GM12891 (cell line): ENCODE measurements at regions not wholly inside any gene's neighbourhood (a gene's known extent, or its start where the extent isn't known, plus 50 kb on each side); places are given as distances from the start of the nearest gene placed in this dataset.

ENCODE experiments used
- DNase-seq: peaks from one replicate; pipeline ENCODE4 v3.0.0; 2011; ENCODE audit warnings: low spot score; ENCODE audit not compliant: insufficient read length
- FAIRE-seq: peaks from 2 replicates; lab custom pipeline; 2011; peaks lifted over from hg19 to GRCh38; lab: Jason Lieb, UNC
- PAX5 ChIP-seq: IDR thresholded peaks from 2 replicates; pipeline ENCODE4 v1.6.1; 2011; ENCODE audit warnings: low read length, moderate library complexity, mild to moderate bottlenecking; ENCODE audit not compliant: insufficient read depth, severe bottlenecking
- POLR2A ChIP-seq: IDR thresholded peaks from 2 replicates; pipeline ENCODE4 v1.6.1; 2011; ENCODE audit warnings: low read depth, low read length, control low read depth
- POLR2AphosphoS5 ChIP-seq: IDR thresholded peaks from 2 replicates; pipeline ENCODE4 v1.6.1; 2011; ENCODE audit warnings: low read depth, low read length, control low read depth
- POU2F2 ChIP-seq: IDR thresholded peaks from 2 replicates; pipeline ENCODE4 v1.6.1; 2011; ENCODE audit warnings: low read depth, mild to moderate bottlenecking, control low read depth, low read length, moderate library complexity
- SPI1 ChIP-seq: IDR thresholded peaks from 2 replicates; pipeline ENCODE4 v1.6.1; 2011; ENCODE audit warnings: low read depth, low read length, control low read depth
- TAF1 ChIP-seq: IDR thresholded peaks from 2 replicates; pipeline ENCODE4 v1.6.1; 2011; ENCODE audit warnings: low read depth, low read length, control low read depth

GRCh38 chr15:57767481-57767880 lies 61.0 kb downstream of the POLR2M start:
- no peak for TF ChIP-seq POLR2AphosphoS5
- TF ChIP-seq POU2F2: no peak
- no peak for TF ChIP-seq PAX5
- no peak for TF ChIP-seq POLR2A
- no peak for DNase-seq
- no peak for FAIRE-seq

DNA sequence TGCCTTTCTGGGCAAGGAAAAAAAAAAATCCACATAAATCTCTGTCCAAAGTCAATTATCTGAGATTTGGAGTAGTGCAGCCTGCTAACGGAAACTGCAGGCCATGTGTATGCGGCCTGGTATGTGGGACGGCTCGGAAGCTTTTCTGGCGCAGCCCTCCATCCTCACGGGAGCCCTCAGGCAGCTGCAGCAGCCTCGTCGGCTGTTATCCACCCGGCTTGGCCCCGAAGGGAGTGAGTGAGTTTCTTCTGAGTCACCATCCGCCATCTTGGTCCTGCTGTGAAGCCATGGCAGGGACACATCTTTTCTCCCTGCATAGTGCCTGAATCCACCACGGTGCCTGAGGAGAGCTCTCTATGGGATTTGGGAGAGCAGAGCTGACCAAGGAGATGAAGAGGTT lies 62.8 kb downstream of the POLR2M start:
- FAIRE-seq: no peak
- TF ChIP-seq POU2F2: no peak
- TF ChIP-seq TAF1: no peak
- no peak for TF ChIP-seq PAX5
- no peak for TF ChIP-seq SPI1
- TF ChIP-seq POLR2AphosphoS5: no peak
- TF ChIP-seq POLR2A: no peak
- no peak for DNase-seq

- TF ChIP-seq SPI1: no peak
- no peak for TF ChIP-seq POLR2A
- TF ChIP-seq TAF1: no peak
- no peak for TF ChIP-seq POU2F2
- TF ChIP-seq PAX5: no peak
- no peak for TF ChIP-seq POLR2AphosphoS5
- DNase-seq: no peak
- no peak for FAIRE-seq
These were observed 64.0 kb downstream of the POLR2M start for GRCh38 chr15:57770495-57770894.

- DNase-seq (no peak), FAIRE-seq (no peak)
- TF ChIP-seq SPI1 (no peak), PAX5 (no peak), TAF1 (no peak), POLR2AphosphoS5 (no peak), POLR2A (no peak), POU2F2 (no peak)
These were observed 65.9 kb downstream of the POLR2M start for GRCh38 chr15:57772223-57772957.

DNA sequence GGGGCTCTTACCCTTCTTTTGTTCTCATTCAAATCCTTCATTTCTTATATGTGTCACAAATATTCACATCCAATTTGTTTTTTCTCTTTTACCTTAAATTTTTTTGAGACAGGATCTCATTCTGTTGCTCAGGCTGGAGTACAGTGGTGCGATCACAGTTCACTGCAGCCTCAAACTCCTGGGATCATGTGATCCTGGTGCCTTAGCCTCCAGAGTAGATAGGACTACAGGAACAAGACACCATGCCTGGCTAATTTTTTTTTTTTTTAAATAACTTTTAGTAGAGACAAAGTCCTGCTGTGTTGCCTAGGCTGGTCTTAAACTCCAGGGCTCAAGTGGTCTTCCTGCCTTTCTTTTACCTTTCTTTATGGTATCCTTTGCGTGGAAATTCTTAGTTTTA lies 66.5 kb downstream of the POLR2M start:
- FAIRE-seq: no peak
- no peak for TF ChIP-seq POU2F2

DNA sequence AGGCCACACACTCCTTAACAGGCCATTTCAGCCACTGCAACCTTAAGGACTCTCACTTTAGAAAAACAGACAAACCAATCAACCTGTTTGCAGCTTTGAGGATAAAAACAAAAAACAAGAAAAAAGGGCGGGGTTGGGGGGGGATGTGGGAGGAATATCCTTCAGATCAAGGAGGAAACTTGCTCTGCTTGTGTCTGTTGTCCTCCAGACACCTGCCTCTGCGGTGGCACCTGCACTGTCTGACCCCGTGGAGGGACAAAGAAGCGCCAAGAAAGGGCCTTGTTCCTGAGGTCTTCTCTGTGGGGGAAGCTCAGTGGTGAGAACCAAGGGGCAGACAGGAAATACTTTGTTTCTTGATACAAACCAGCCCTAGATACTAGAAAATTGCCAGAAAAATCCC lies 70.5 kb downstream of the POLR2M start:
- DNase-seq (no peak), FAIRE-seq (no peak)
- TF ChIP-seq TAF1 (no peak), POU2F2 (no peak), POLR2A (no peak), SPI1 (no peak), POLR2AphosphoS5 (no peak), PAX5 (no peak)

More for the DNA sequence above, 66.5 kb downstream of the POLR2M start:
- DNase-seq: no peak

DNA sequence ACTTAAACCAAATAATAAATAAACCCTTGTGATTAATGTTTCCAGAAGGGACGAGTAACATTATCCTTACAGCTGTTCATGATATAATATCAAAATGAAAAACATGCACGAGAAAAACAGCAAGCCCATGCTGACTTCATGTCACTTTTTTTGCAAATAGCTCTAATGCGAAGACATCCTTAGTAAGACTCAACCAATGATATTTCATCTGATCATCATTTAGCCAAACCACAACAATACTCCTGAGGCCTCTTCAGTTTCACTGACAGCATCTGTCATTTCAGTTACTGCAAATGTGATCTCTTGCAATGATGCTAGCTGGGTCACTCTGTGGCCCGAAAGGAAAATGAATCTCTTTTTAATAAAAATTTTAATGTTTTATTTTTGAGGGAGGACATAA lies 74.0 kb downstream of the POLR2M start:
- DNase-seq: no peak
- TF ChIP-seq POLR2AphosphoS5: no peak
- TF ChIP-seq PAX5: no peak
- no peak for FAIRE-seq

GRCh38 chr15:57782731-57783130 lies 76.2 kb downstream of the POLR2M start:
- no peak for DNase-seq
- no peak for FAIRE-seq
- no peak for TF ChIP-seq SPI1
- TF ChIP-seq PAX5: no peak
- no peak for TF ChIP-seq POLR2AphosphoS5
- TF ChIP-seq POLR2A: no peak
- TF ChIP-seq POU2F2: no peak
- TF ChIP-seq TAF1: no peak

DNA sequence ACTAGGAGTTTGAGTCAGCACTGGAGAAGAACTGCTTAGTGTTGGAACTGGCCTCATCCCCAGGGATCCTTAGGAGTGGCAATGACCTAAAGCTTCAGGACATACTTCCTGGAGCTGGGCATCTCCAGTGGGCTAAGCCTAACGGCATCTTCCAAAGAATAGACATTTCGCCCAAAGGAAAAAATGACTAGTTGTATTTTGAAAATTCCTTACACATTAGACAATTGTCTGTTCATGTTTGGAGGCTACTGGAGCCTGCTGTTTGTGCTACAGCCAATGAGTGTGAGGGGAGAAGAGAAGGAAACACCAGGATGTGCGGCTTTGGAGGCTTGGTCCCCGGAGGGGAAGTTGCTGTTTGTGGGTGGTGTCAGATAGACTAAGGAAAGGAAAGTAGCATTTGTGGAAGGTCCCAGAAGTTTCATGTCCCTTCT lies 77.6 kb downstream of the POLR2M start:
- no peak for FAIRE-seq
- TF ChIP-seq SPI1 (no peak), POLR2A (no peak), PAX5 (no peak), TAF1 (no peak), POLR2AphosphoS5 (no peak), POU2F2 (no peak)
- no peak for DNase-seq

DNA sequence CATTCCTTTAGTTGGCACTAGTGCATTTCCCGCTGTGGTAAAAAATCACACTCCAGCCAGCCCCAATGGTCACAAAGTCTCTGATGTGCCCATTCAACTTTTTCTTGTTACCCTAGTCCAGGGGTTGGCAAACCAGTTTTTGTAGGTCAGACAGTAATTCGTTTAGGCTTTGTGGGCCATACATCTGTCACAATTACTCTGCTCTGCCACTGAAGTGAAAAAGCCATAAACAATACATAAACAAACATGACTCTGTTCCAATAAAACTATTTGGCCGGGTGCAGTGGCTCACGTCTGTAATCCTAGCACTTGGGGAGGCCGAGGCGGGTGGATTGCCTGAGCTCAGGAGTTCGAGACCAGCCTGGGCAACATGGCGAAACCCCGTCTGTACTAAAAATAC lies 78.5 kb downstream of the POLR2M start:
- DNase-seq (no peak), FAIRE-seq (no peak)
- TF ChIP-seq TAF1: no peak
- TF ChIP-seq PAX5: no peak
- no peak for TF ChIP-seq POLR2A
- TF ChIP-seq SPI1: no peak
- no peak for TF ChIP-seq POLR2AphosphoS5
- no peak for TF ChIP-seq POU2F2

- TF ChIP-seq PAX5: no peak
- TF ChIP-seq POU2F2: no peak
- TF ChIP-seq POLR2AphosphoS5: no peak
- no peak for TF ChIP-seq POLR2A
- no peak for TF ChIP-seq TAF1
- no peak for TF ChIP-seq SPI1
- FAIRE-seq (no peak), DNase-seq (no peak)
These were observed 79.4 kb downstream of the POLR2M start for GRCh38 chr15:57785959-57786358.
